ENCODE measurements at regions not wholly inside any gene's neighbourhood (a gene's known extent, or its start where the extent isn't known, plus 50 kb on each side); places are given as distances from the start of the nearest gene placed in this dataset.

- H3K27ac ChIP-seq (ENCODE audit: low read length): no peak overlapping the region
- no peaks in the 10 kb centered on the region for H3K9me2 ChIP-seq (replicated peaks; ENCODE audit: low read length)
- DNase-seq (no peak), ATAC-seq (peak; percentile 31)
- no peaks in the 10 kb centered on the region for H3K9me3 ChIP-seq (ENCODE audit: low read length)
- peaks cover 12% of the 10 kb centered on the region for H3K36me3 ChIP-seq (ENCODE audit: low read depth, low read length)
- H3F3A ChIP-seq (ENCODE audit: low read length, unreplicated experiment): no peaks in the 10 kb centered on the region
- POLR2A ChIA-PET (ENCODE audit: unreplicated experiment): interaction anchor here (0.5 to 0.6 kb wide), 2 partner anchors 138 to 663 kb away, joined by 6 to 13 read pairs; no protein-coding TSS in a partner anchor
- CTCF ChIA-PET: interaction anchor here (0.7 kb wide), 1 partner anchor 550 kb away, joined by 5 read pairs; no protein-coding TSS in a partner anchor
- H3K4me1 ChIP-seq (ENCODE audit: insufficient read depth, low read length): peaks cover 19% of the 10 kb centered on the region; the same call in 1 of the 2 replicates
- H2AFZ ChIP-seq (ENCODE audit: low read length): no peak overlapping the region
- H3K4me3 ChIP-seq (ENCODE audit: low read length): no peak overlapping the region
- H3K79me2 ChIP-seq (ENCODE audit: low read length): 0 out of 2 replicates have a peak, but pooled peaks cover 10% of the 10 kb centered on the region
- H4K20me1 ChIP-seq (ENCODE audit: low read length): peaks cover 5% of the 10 kb centered on the region; the same call in 1 of the 2 replicates
- H3K4me2 ChIP-seq (ENCODE audit: low read length): no peak overlapping the region
- no peak overlapping the region for H3K9ac ChIP-seq (ENCODE audit: low read length)
- no peak for TF ChIP-seq EZH2 (IDR thresholded peaks at IDR 0.05; ENCODE audit: low read length, unreplicated experiment)
- TF ChIP-seq CTCF (conservative IDR thresholded peaks at IDR 0.05; ENCODE audit: low read depth, low read length): no peak
- TF ChIP-seq EZH2phosphoT487 (IDR thresholded peaks at IDR 0.05; ENCODE audit: borderline replicate concordance, low read length): no peak
- intact Hi-C loops (cut with micrococcal nuclease): no loop called here
- BruUV-seq (replicated peaks): no TSS peak
- H3K27me3 ChIP-seq (ENCODE audit: low read length): no peaks in the 10 kb centered on the region
Measured at GRCh38 chr14:71582705-71583104, 349.5 kb upstream of the RGS6 start.

- Histone ChIP-seq H3K4me3 (ENCODE audit: low read length) (no peak overlapping the region), H3K36me3 (ENCODE audit: low read depth, low read length) (peaks cover 14% of the 10 kb centered on the region), H3K4me1 (ENCODE audit: insufficient read depth, low read length) (peaks cover 19% of the 10 kb centered on the region; the same call in 1 of the 2 replicates), H4K20me1 (ENCODE audit: low read length) (peaks cover 5% of the 10 kb centered on the region; the same call in 1 of the 2 replicates), H3K9me2 (replicated peaks; ENCODE audit: low read length) (no peaks in the 10 kb centered on the region), H3F3A (ENCODE audit: low read length, unreplicated experiment) (no peaks in the 10 kb centered on the region), H2AFZ (ENCODE audit: low read length) (no peak overlapping the region), H3K79me2 (ENCODE audit: low read length) (0 out of 2 replicates have a peak, but pooled peaks cover 10% of the 10 kb centered on the region), H3K9ac (ENCODE audit: low read length) (no peak overlapping the region), H3K4me2 (ENCODE audit: low read length) (no peak overlapping the region), H3K9me3 (ENCODE audit: low read length) (no peaks in the 10 kb centered on the region), H3K27ac (ENCODE audit: low read length) (no peak overlapping the region), H3K27me3 (ENCODE audit: low read length) (no peaks in the 10 kb centered on the region)
- CTCF ChIA-PET: interaction anchor here (0.7 kb wide), 1 partner anchor 551 kb away, joined by 5 read pairs; no protein-coding TSS in a partner anchor
- TF ChIP-seq EZH2 (IDR thresholded peaks at IDR 0.05; ENCODE audit: low read length, unreplicated experiment) (no peak), CTCF (conservative IDR thresholded peaks at IDR 0.05; ENCODE audit: low read depth, low read length) (no peak), EZH2phosphoT487 (IDR thresholded peaks at IDR 0.05; ENCODE audit: borderline replicate concordance, low read length) (no peak)
- no TSS peak for BruUV-seq (replicated peaks)
- intact Hi-C loops (cut with micrococcal nuclease): no loop called here
- no peak for DNase-seq
- ATAC-seq: no peak; the same call in 1 of the 2 replicates
- POLR2A ChIA-PET (ENCODE audit: unreplicated experiment): no interaction called here
Measured at GRCh38 chr14:71583194-71583593, 349.0 kb upstream of the RGS6 start.

- CTCF ChIA-PET: no interaction called here
- H3K27me3 ChIP-seq (ENCODE audit: low read length): no peaks in the 10 kb centered on the region
- no peak overlapping the region for H3K27ac ChIP-seq (ENCODE audit: low read length)
- POLR2A ChIA-PET (ENCODE audit: unreplicated experiment): no interaction called here
- DNase-seq (no peak), ATAC-seq (no peak)
- BruUV-seq (replicated peaks): no TSS peak
- no peaks in the 10 kb centered on the region for H3K9me3 ChIP-seq (ENCODE audit: low read length)
- H2AFZ ChIP-seq (ENCODE audit: low read length): no peak overlapping the region
- no peaks in the 10 kb centered on the region for H3K9me2 ChIP-seq (replicated peaks; ENCODE audit: low read length)
- peaks cover 15% of the 10 kb centered on the region for H3K36me3 ChIP-seq (ENCODE audit: low read depth, low read length)
- no peaks in the 10 kb centered on the region for H3F3A ChIP-seq (ENCODE audit: low read length, unreplicated experiment)
- peaks cover 19% of the 10 kb centered on the region; the same call in 1 of the 2 replicates for H3K4me1 ChIP-seq (ENCODE audit: insufficient read depth, low read length)
- H3K9ac ChIP-seq (ENCODE audit: low read length): no peak overlapping the region
- intact Hi-C loops (cut with micrococcal nuclease): no loop called here
- no peak overlapping the region for H3K4me3 ChIP-seq (ENCODE audit: low read length)
- 0 out of 2 replicates have a peak, but pooled peaks cover 7% of the 10 kb centered on the region for H3K79me2 ChIP-seq (ENCODE audit: low read length)
- peaks cover 5% of the 10 kb centered on the region; the same call in 1 of the 2 replicates for H4K20me1 ChIP-seq (ENCODE audit: low read length)
- TF ChIP-seq CTCF (conservative IDR thresholded peaks at IDR 0.05; ENCODE audit: low read depth, low read length) (no peak), EZH2phosphoT487 (IDR thresholded peaks at IDR 0.05; ENCODE audit: borderline replicate concordance, low read length) (no peak), EZH2 (IDR thresholded peaks at IDR 0.05; ENCODE audit: low read length, unreplicated experiment) (no peak)
- H3K4me2 ChIP-seq (ENCODE audit: low read length): no peak overlapping the region
Measured at GRCh38 chr14:71583705-71584104, 348.5 kb upstream of the RGS6 start.
